Left forelimb (tissue), 1 donor: ENCODE measurements at regions not wholly inside any gene's neighbourhood (a gene's known extent, or its start where the extent isn't known, plus 50 kb on each side); places are given as distances from the start of the nearest gene placed in this dataset.

ENCODE experiments used
- DNase-seq: peaks from one replicate; pipeline ENCODE4 v3.0.0-alpha.2; 2018; ENCODE audit warnings: low spot score

DNA sequence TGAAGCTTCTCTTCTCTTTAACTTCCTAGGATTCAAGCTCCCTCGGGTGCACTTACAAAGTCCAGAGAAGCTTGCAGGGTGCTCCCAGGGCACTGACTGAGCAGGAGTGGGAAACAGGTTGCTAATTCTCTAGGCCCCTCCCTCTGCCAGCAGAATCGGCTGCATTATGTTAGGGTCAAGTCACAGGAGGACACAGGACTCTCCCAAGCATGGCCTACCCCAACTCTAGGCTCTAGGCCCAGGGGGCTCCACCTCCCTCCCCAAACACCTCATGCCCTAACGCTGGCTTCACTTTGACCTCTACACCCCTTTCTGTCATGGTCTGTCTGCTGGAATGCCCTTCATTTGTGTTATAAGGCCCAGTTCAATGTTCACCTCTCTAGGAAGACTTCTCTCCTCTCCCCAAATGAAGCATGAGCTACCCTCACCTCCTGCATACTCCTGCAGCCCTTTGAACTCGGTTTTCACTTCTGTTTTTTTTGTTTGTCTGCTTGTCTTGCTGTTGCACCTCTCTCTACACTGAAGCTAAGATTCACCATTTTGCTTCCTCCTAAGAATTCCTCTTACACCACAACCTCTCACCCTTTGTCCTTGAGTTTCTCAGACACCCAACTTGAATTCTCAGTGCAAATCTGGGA is 521.8 kb upstream of the ID2 start:
- no peak for DNase-seq

DNA sequence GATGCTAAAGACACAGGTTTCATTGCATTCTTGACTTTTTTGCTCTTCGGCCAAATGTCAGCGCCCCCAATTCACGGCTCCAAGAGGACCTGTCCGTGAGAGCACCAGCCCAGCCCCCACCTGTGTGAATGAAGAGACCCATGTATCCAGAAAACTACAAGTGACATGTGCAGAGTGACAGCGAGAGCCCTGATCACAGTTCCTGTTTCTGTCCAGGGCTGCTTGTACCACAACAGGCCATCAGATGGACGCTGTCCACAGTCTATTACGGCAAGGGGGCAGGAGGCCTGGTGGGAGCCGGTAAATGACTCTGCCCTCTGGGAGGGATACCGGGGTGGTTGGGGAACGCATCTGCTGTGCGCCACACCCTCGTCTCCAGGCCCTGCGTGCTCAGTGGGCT is 520.9 kb upstream of the ID2 start:
- no peak for DNase-seq

DNA sequence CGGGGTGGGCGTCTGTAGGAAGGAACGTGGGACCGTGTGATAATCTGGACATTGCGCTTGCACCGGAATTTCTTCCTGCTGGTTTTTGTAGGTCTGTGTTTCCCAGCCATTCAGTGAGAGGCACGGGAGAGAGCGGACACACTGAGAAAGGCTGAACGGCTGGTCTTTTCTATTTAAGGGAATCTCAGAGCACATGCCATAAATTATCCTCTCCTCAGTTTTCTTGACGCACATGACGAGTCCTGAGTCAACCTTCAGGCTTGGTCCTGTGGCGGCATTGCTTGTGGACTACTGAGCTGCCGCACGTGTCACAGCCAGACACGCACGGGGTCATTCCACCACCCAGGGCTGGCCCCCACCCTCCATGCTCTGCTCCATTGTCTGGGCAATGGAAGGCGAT is 519.3 kb upstream of the ID2 start:
- DNase-seq, result no peak

DNA sequence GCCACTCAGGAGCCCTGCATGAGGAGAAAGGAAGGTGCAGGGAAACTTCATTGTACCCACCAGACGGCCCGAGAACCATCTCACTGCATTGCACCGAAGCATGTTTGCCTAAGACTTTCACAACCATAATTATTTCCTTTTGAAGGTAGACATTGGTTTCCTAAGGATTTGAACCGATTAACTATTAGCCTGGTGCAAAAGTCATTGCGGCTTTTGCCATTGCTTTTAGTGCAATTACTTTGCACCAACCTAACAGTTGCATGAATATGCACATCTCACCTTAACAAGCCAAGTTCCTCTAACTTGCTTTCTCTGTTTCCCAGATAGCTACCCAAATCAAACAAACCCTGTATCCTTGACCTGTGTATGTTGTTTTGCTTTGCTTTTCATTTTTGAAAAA is 516.3 kb upstream of the ID2 start:
- no peak for DNase-seq

DNA sequence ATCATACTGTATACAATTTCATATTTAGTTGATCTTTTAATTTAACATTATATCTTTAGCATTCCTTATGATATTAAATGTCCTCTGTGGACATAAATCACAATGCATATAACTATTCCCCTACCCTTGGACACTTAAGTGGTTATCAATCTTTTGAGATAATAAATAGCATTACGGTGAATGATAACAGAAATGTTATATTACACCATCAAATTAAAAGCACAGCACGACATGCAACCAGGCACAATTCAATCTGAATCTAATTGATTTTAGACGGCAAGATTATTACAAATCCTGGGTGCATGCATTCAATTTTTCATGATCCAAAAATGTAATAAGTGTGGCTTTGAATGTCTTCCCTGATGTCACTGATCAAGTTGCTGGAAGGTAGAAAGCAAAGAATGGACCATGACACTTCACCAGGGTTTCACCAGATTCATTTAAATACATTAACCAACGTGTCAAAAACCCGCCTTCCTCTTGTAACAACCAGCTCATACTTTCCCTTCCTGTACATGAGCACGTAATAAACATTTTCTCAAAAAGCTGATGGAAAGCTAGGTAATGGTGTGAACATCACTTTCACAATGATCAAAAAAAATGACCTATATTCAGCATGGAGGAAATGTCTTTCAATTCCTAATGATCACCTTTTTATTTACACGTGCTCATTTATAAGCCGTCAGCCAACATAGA is 513.7 kb upstream of the ID2 start:
- DNase-seq, result no peak

DNA sequence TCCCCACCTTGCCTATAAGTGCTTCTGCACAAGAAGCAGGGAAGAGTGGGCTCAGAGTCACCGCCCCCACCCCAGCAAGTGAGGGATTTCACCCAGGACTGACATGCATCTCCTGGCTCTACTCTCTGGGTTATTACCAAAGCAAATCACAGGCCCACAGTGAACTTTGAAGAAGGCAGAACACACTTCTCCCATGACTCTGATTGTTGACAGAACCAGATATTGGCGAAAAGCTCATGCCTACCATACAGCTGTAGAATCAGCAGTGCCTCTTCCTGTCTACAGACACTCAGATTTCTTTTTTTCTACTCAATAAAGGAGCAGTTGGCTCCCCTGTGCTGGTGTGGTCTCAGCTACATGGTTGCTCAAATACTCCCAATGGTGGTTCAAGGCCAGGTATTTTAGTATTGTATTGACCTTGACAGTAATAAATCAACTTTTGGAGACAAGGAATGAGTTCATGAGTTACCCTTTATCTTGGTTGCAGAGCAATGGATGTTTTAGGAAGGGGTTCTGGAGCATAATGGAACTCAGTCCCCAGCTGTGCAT is 512.9 kb upstream of the ID2 start:
- DNase-seq, result no peak

DNA sequence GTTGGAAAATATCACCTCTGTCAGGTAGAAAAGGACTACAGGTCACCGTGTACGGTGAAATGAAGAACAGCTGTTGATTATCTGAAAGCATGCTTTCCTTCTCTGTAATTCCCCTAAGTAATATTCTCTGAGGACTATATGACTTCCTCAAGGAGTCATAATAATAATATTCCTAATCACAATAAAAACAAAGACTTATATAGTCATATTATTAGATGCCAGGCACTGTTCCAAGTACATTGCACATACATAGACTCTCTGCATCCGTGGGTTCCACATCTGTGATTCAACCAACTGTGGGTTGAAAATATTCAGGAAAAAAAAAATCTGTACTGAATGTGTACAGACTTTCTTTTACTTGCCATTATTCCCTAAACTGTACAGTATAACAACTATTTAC is 512.4 kb upstream of the ID2 start:
- no peak for DNase-seq

DNA sequence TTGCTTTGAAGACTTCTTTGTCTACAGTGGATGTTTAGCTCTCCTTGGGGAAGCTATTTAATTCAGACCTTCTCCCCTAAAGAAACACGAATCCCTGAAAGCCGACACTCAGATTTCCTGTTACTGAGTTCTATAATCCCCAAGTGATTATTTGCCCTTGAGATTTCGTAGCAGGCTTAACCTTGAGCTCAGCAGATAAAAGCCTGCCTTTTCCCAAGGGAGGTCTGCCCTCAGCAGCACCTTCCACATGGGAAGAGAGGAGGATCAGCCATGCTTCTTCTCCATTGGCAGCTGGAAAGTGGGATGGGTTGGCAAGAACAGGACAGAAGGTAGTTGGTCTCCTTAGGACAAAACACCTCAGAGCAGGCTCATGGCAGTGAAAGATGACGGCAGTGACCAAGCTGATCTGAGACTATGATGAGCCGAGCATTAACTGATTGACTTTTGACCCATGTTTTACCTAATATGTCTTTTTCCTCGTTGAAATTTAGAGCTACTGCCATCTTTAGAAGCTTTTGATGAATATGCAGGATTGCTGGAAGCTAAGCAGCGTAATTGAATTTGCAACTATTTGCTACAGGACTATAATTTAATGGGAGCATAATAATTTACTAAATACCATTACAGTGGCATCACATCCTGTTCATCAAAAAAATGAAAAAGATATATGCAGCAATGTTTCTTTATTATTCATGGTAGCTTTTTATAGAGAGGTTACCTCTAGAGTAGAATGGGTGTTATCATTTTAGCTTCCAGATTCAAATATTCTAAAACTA is 511.1 kb upstream of the ID2 start:
- no peak for DNase-seq

DNA sequence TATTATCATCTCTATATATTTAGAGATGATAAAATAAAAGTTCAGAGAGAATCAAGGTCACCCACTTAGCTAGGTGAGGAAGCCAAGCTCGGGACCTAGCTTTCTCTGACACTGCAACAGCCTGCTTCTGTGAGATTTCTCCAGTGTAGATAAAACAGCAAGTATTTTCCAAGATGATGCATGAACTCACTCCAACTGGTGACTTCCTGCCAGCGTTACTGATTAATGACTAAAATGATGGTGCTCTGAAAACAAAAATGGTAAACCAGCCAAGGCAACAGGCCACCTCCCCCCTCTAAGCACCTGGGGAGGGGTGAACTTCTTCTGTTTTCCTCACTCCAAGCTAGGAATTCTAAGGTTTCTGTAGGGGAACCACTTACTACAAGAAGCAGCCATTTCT is 510.2 kb upstream of the ID2 start:
- DNase-seq, result no peak

DNA sequence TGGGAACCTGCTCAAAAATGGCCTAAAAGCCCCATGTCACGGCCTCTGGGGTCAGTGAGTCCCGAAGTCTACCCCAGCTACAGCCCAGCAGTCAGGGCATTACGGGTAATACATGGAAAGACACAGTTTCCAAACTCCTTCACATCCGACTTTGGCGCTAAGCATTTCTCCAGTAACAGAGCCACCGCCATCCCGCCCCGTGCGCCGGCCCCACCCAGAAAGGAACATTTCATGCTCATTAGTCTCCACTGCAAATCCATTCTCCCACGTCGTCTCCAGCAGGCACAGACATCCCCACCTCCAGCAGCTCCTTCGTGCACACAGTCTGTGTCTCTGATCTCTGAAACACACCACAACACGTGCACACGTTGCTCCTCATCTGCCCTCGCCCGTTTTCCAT is 509.2 kb upstream of the ID2 start:
- DNase-seq, result no peak

DNA sequence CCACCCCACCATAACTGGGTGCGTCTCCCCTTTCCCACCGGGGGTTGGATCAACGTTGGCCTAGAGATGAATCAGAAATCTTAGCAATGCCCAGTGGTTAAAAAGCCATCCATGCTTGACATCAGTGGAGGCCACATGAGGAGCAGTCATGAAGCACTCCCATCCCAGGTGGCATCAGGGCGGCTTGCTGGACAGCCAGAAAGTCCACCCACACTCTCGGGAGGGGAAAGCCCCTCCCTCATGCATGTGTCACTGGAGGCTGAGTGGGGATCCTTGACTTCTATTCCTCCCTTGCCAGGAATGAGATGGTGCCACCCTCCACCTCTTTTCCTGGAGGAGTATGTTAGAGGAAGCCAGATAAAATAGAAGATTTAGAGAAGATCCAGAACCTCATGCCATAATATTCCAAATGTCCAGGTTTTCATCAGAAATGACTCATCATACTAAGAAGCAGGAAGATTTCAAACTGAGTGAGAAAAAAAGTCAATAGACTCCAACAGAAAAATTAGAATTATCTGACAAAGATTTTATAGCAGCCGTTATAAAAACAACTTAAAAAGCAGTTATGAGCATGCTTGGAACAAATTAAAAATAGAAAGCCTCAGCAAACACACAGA is 507.1 kb upstream of the ID2 start:
- DNase-seq, result no peak

DNA sequence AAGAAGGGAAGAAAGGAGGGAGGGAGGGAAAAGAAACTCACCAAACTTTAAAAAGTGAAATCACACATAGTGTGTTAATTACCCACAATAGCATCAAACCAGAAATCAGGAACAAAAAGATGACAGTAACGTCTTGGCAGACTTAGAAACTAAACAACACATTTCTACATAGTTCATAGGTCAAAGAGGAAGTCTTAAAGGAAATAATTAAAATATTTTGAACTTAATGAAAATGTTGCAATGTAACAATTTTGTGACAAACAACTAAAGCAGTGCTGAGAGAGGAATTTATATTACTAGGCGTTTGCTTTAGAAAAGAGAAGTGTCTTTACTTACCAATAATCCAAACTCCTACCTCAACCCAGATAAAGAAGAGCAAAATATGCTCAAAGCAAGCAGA is 505.0 kb upstream of the ID2 start:
- no peak for DNase-seq

DNA sequence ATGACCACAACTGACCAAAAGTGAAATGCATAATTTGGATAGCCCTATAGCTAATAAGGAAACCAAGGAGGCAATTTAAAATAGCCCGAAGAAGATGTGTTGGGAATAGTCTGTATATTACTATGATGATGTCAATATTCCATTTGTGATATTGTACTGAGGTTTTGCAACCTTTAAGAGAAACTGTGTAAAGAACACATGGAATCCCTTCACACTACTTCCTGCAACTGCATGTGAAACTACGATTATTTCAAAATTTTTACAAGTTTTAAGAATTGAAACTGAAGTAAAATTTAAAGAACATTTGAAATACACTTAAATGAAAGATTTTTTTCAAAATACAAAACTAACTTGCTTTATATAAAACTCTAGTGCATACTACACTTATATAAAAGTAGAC is 504.3 kb upstream of the ID2 start:
- no peak for DNase-seq

DNA sequence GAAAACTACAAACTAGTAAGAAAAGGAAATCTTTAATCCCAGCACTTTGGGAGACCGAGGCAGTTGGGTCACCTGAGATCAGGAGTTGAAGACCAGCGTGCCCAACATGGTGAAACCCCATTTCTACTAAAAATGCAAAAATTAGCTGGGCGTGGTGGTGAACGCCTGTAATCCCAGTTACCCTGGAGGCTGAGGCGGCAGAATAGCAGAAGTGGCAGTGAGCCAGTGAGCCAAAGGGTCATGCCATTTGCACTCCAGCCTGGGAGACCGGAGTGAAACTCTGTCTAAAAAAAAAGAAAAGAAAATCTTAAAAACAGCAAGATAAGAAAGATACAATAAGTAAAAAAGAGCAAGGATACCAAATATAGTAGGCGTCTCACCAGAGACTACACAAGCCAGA is 502.9 kb upstream of the ID2 start:
- DNase-seq, result no peak

DNA sequence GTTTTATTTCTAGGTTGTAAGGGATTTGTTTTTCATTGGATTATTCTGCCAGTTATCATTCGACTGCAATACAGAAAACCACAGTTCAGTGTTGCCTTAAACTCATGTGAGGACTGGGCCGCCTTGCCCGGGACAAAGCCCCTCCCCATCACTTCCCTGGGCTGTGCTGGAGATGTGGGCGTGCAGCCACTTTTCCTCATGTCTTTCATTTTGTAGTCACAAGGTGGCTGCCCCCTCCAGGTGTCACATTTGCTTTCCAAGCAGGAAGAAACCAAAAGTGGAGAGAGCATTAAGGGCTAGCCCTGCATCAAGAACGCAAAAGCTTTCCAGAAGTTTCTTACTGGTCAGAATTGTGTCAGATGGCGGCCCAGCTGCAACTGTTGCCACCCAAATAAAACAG is 492.5 kb upstream of the ID2 start:
- DNase-seq, result no peak

DNA sequence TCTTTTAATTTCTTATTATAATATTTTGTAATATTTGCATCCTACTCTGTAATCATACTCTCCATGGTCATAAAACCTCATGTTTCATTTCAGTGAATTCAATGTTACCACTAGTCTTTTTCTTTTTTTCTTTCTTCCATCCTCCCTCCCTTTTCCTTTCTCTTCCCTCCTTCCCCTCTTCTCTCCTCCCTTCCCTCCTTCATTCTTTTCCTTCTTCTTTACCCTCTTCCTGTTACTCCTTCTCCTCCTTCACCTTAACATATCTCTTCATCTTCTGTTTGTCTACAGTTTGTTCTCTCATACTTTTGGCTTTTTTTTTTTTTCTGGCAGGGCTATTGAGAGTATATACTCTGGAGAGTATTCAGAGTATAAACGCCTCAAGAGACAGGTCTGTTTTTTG is 491.6 kb upstream of the ID2 start:
- DNase-seq, result no peak

DNA sequence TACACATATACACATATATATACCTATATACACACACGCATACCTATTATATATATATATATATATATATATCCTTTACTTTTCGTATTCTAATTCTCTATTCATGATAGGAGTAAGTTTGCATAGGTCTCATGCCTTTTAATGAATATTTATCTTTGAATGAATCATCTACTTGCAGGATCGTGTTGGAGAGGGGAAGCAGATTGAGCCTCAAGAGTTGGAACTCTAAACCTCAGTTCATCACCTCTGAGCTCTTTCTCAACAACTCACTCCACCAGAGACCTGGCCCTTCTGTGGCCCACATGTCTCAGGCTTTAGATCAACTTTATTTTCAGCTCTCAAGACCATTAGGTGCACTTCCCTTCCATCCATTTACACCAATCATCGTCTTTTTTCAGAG is 490.4 kb upstream of the ID2 start:
- DNase-seq, result no peak

DNA sequence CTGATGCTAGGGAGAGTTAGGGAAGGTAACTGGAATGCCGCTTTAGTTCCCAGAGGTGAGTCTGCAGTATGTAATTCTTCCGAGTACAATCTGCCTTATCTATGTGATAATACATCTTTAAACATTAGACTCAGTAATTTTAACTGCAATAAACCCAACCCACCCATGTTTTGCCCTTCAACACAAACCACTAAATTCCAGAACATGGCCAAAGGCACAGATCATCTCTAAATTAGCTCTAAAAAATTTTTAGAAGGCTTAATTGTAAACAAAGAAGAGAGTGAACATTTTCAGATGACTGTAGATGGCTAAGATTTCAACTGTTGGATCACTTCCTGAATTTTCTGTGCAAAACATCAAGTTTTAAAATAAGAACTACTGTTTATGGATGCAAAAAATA is 488.7 kb upstream of the ID2 start:
- DNase-seq, result no peak

DNA sequence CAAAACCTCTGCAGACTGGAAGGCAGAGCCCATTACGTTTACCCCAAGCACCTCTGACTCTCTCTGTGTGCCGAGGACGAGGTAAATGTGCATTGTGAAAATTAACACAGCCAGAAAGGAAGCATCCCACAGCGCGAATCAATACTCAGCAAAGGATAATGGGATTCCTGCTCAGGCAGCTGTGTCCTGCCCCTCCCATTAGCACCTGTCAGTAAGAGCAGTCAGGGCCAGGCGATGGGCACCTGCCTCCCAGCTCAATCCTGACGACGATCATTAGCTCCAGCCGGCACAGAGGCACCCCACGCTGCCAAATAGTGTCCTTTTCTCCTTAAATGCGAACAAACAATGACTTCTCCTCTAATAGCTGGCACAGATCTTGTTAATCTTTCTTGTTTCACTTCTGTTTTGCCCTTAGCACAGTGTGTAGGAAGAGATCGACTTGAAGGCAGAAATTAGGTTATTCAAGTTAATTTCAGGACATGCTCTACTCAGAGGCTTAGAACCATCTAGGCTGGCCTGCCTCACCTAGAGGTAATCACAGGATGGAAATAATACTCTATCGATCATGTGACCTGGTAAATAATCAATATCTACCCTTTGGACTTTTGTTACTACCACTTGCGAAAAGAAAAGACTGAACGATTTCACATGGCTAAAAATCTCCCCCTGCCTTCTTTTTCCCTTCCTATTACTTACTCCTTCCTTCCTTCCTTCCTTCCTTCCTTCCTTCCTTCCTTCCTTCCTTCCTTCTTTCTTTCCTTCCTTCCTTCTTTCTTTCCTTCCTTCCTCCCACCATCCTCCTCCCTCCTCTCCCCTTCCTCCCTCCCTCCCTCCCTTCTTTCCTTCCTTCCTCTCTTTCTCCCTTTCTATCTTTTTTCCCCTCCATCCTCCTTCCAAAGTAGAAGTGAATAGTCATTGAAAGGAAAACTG is 487.9 kb upstream of the ID2 start:
- no peak for DNase-seq

DNA sequence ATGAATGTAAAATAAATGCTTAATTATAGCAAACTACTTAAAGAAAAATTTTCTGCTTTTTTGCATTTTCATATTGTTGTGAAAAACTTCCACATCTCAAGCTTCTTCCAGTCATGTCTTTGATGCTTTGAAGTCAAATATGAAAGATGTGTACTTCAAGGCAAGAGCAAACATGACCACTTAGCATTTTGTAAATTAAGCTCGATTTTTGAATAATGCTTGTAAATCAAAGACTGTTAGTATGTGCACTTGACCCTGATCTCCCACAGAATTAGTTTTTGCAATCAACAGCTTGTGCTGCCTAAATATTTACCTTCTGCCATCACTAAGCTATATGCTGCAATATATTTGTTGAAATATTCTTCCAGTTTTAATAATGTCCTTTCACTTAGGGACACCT is 486.1 kb upstream of the ID2 start:
- DNase-seq, result no peak

DNA sequence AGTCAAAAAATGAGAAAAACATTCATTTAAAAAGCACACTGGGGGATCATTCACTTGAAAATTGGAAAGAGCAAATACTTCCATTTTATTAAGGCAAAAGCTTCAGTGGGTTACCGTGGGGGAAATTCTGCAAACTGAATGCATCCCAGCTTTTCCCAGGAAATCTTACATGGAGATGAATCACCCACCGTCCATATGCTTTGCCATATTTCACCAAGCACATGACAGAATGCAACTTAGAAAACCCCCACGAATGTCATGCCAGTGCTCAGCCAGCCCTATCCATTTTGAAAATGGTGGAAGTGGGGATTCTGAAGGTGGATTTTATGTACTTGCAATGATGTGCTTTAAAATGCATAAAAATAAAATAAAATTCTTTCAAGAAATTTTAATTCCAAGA is 485.5 kb upstream of the ID2 start:
- no peak for DNase-seq

DNA sequence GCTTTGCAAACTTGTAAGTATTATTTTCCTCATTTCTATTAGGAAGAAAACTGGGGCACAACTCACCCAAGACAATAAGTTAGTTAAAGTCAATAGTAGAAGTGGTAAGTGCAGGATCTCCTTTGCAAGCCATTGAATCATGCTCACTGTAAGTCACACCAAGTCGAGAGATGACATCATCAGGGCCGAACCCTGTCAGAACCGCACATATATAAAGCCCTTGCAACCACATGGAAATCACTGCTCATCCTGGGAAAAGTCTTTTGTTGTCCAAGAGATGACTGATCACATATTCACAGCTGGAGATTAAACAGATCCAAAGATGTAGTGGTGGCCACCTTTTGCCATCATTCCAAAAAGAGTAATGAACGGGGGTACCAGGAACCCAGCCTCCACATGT is 484.8 kb upstream of the ID2 start:
- DNase-seq, result no peak
